K562 (cell line): ENCODE measurements at regions not wholly inside any gene's neighbourhood (a gene's known extent, or its start where the extent isn't known, plus 50 kb on each side); places are given as distances from the start of the nearest gene placed in this dataset.

Source experiments
- EP400 ChIP-seq: fragments of 450-650 bp; IDR thresholded peaks from 2 replicates; pipeline ENCODE4 v1.6.1; 2017; ENCODE audit warnings: antibody characterized with exemption, mild to moderate bottlenecking, moderate library complexity
- FOXM1 ChIP-seq, 2 experiments: fragments of 450-650 bp in 1 of 2; sonication (generic) in 1 of 2; formaldehyde crosslinking in 1 of 2; IDR thresholded peaks; 2 replicates each; pipeline versions ENCODE4 v1.6.1 to v1.9.0; 2017 to 2022; ENCODE audit warnings: low read depth in 2 of 2, mild to moderate bottlenecking in 2 of 2, missing genetic modification reagents in 1 of 2, moderate library complexity in 1 of 2
- NR4A1 ChIP-seq, 2 experiments: fragments of 250-450 bp in 1 of 2; fragments of 450-650 bp in 1 of 2; sonication (Bioruptor Pico) in 1 of 2; IDR thresholded peaks; 2 replicates each; pipeline versions ENCODE4 v1.4.0 to v1.6.1; 2016 to 2020; ENCODE audit warnings: mild to moderate bottlenecking in 2 of 2, missing compliant biosample characterization in 1 of 2, missing genetic modification characterization in 1 of 2, moderate library complexity in 1 of 2
- NRF1 ChIP-seq, 2 experiments: fragments of 450-650 bp; IDR thresholded peaks in 1 of 2; conservative IDR thresholded peaks in 1 of 2; 2 replicates each; pipeline ENCODE4 v1.6.1; 2014; ENCODE audit warnings: mild to moderate bottlenecking in 2 of 2
- RB1 ChIP-seq: fragments of 450-650 bp; IDR thresholded peaks from 2 replicates; pipeline ENCODE4 v1.6.1; 2017; ENCODE audit warnings: low read depth, mild to moderate bottlenecking
- SMC3 ChIP-seq: conservative IDR thresholded peaks from 2 replicates; pipeline ENCODE4 v1.6.1; 2011; ENCODE audit warnings: low read depth, low read length, improper control_type of control experiment; ENCODE audit not compliant: insufficient read depth
- TFE3 ChIP-seq: fragments of 450-650 bp; formaldehyde crosslinking; IDR thresholded peaks from 2 replicates; pipeline ENCODE4 v1.4.0; 2020; ENCODE audit warnings: mild to moderate bottlenecking, mixed read lengths
- TF ChIP-seq, protein P1 (sequence below), 3 experiments: IDR thresholded peaks in 2 of 3; conservative IDR thresholded peaks in 1 of 3; 2 replicates each; pipeline ENCODE4 v1.5.1; 2011 to 2012; ENCODE audit warnings: low read length in 3 of 3, mild to moderate bottlenecking in 3 of 3, control low read depth in 2 of 3, improper control_type of control experiment in 1 of 3, inconsistent platforms in 1 of 3, low read depth in 1 of 3, mixed read lengths in 1 of 3, moderate library complexity in 1 of 3; ENCODE audit not compliant: insufficient read depth in 2 of 3

DNA sequence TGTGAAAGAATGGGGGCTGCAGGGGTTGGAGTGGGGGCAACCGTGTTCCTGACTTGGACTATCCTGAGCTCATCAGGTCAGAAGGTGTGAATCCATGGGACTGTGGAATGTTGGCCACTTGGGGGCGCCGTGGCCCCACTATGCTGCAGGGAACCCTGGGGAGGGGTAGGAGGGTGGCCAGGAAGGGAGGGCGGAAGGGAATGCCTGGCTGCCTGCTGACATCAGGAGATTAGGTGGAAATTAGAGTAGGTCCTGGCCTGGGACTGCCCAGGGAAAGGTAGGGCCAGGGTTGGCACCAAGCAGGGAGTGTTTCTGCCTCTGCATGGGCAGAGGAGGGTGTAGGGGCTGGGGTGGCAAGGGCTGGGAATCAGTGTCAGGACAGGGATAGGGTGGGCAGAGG lies 65.8 kb upstream of the PRSS58 start (continued):
- TF ChIP-seq NRF1 (conservative IDR thresholded peaks at IDR 0.05 in 1 of 2, IDR thresholded peaks at IDR 0.05 in 1 of 2), result no peak
- TF ChIP-seq, protein P1, sequence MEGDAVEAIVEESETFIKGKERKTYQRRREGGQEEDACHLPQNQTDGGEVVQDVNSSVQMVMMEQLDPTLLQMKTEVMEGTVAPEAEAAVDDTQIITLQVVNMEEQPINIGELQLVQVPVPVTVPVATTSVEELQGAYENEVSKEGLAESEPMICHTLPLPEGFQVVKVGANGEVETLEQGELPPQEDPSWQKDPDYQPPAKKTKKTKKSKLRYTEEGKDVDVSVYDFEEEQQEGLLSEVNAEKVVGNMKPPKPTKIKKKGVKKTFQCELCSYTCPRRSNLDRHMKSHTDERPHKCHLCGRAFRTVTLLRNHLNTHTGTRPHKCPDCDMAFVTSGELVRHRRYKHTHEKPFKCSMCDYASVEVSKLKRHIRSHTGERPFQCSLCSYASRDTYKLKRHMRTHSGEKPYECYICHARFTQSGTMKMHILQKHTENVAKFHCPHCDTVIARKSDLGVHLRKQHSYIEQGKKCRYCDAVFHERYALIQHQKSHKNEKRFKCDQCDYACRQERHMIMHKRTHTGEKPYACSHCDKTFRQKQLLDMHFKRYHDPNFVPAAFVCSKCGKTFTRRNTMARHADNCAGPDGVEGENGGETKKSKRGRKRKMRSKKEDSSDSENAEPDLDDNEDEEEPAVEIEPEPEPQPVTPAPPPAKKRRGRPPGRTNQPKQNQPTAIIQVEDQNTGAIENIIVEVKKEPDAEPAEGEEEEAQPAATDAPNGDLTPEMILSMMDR (IDR thresholded peaks at IDR 0.05 in 2 of 3, conservative IDR thresholded peaks at IDR 0.05 in 1 of 3; ENCODE audit: insufficient read depth in 2 of 3, low read depth in 1 of 3, low read length in 3 of 3), result peak; percentile 70 to 80 (median 78)
- TF ChIP-seq NR4A1 (CRISPR knock-in tag; IDR thresholded peaks at IDR 0.05), result no peak
- TF ChIP-seq NR4A1 (tag; IDR thresholded peaks at IDR 0.05), result no peak
- TF ChIP-seq EP400, result no peak
- TF ChIP-seq FOXM1 (IDR thresholded peaks at IDR 0.05; ENCODE audit: low read depth), result no peak
- no peak for TF ChIP-seq FOXM1 (CRISPR knock-in tag; IDR thresholded peaks at IDR 0.05; ENCODE audit: low read depth)
- 0 out of 2 replicates have a peak, but pooled peaks have one; percentile 14 for TF ChIP-seq SMC3
- no peak for TF ChIP-seq TFE3 (CRISPR knock-in tag)
- peak; percentile 29; the same call in 1 of the 2 replicates for TF ChIP-seq RB1
